ENCODE measurements at regions not wholly inside any gene's neighbourhood (a gene's known extent, or its start where the extent isn't known, plus 50 kb on each side); places are given as distances from the start of the nearest gene placed in this dataset.

- no peak for DNase-seq (ENCODE audit: low read depth, low spot score)
Observed at GRCh38 chr9:118058227-118058626, 354.0 kb downstream of the TLR4 start.

- peak; percentile 2 for DNase-seq (ENCODE audit: low read depth, low spot score)
Observed at GRCh38 chr9:118059484-118060278, 355.5 kb downstream of the TLR4 start.

GRCh38 chr9:118083161-118083560 is 379.0 kb downstream of the TLR4 start:
- DNase-seq (ENCODE audit: low read depth, low spot score), result no peak

GRCh38 chr9:118088090-118088489 is 383.9 kb downstream of the TLR4 start:
- no peak for DNase-seq (ENCODE audit: low read depth, low spot score)

- DNase-seq (ENCODE audit: low read depth, low spot score), result no peak
Observed at GRCh38 chr9:118091226-118091625, 387.0 kb downstream of the TLR4 start.

- DNase-seq (ENCODE audit: low read depth, low spot score), result no peak
Observed at GRCh38 chr9:118091711-118092500, 387.7 kb downstream of the TLR4 start.

GRCh38 chr9:118094387-118094786 is 390.2 kb downstream of the TLR4 start:
- DNase-seq (ENCODE audit: low read depth, low spot score), result no peak

- no peak for DNase-seq (ENCODE audit: low read depth, low spot score)
Observed at GRCh38 chr9:118100529-118101419, 396.6 kb downstream of the TLR4 start.

- no peak for DNase-seq (ENCODE audit: low read depth, low spot score)
Observed at GRCh38 chr9:118104363-118104762, 400.2 kb downstream of the TLR4 start.

GRCh38 chr9:118108971-118109370 is 404.8 kb downstream of the TLR4 start:
- DNase-seq (ENCODE audit: low read depth, low spot score), result no peak

GRCh38 chr9:118109542-118109941 is 405.3 kb downstream of the TLR4 start:
- no peak for DNase-seq (ENCODE audit: low read depth, low spot score)

GRCh38 chr9:118121361-118121760 is 417.2 kb downstream of the TLR4 start:
- DNase-seq (ENCODE audit: low read depth, low spot score), result no peak

GRCh38 chr9:118128313-118128712 is 424.1 kb downstream of the TLR4 start:
- no peak for DNase-seq (ENCODE audit: low read depth, low spot score)

- no peak for DNase-seq (ENCODE audit: low read depth, low spot score)
Observed at GRCh38 chr9:118129541-118129940, 425.3 kb downstream of the TLR4 start.

GRCh38 chr9:118148990-118149389 is 444.8 kb downstream of the TLR4 start:
- no peak for DNase-seq (ENCODE audit: low read depth, low spot score)

- DNase-seq (ENCODE audit: low read depth, low spot score), result no peak
Observed at GRCh38 chr9:118156846-118157245, 452.6 kb downstream of the TLR4 start.

GRCh38 chr9:118162716-118163115 is 458.5 kb downstream of the TLR4 start:
- no peak for DNase-seq (ENCODE audit: low read depth, low spot score)

GRCh38 chr9:118163751-118164150 is 459.5 kb downstream of the TLR4 start:
- DNase-seq (ENCODE audit: low read depth, low spot score), result no peak

GRCh38 chr9:118165451-118165850 is 461.2 kb downstream of the TLR4 start:
- no peak for DNase-seq (ENCODE audit: low read depth, low spot score)

- peak; percentile 42 for DNase-seq (ENCODE audit: low read depth, low spot score)
Observed at GRCh38 chr9:118170032-118170955, 466.1 kb downstream of the TLR4 start.

GRCh38 chr9:118177241-118177640 is 473.0 kb downstream of the TLR4 start:
- DNase-seq (ENCODE audit: low read depth, low spot score), result no peak
